RWPE2 (cell line): ENCODE measurements at regions not wholly inside any gene's neighbourhood (a gene's known extent, or its start where the extent isn't known, plus 50 kb on each side); places are given as distances from the start of the nearest gene placed in this dataset.

Experiments
- ATAC-seq: fragments of 200-7000 bp; cut with Tn5 transposase; 3 replicates; pipeline ENCODE4 v1.9.1; 2021; ENCODE audit warnings: low read depth
- DNase-seq: peaks from one replicate; pipeline ENCODE4 v3.0.0-alpha.2; 2020; ENCODE audit warnings: low spot score
- H3K27ac ChIP-seq: fragments of 450-650 bp; 2 replicates; pipeline ENCODE4 v1.5.1; 2017; ENCODE audit warnings: mild to moderate bottlenecking; ENCODE audit not compliant: poor library complexity, severe bottlenecking
- H3K27me3 ChIP-seq: fragments of 250-450 bp; sonication (Bioruptor Pico); 2 replicates; pipeline ENCODE4 v1.5.1; 2021; ENCODE audit warnings: mild to moderate bottlenecking, moderate library complexity; ENCODE audit not compliant: insufficient read depth, poor library complexity, severe bottlenecking
- H3K36me3 ChIP-seq: fragments of 250-450 bp; sonication (Bioruptor Pico); 2 replicates; pipeline ENCODE4 v1.5.1; 2020; ENCODE audit warnings: low read depth, mild to moderate bottlenecking, moderate library complexity
- H3K4me1 ChIP-seq: fragments of 250-450 bp; sonication (Bioruptor Pico); 2 replicates; pipeline ENCODE4 v1.5.1; 2021; ENCODE audit warnings: mild to moderate bottlenecking, moderate library complexity; ENCODE audit not compliant: insufficient read depth, poor library complexity, severe bottlenecking
- H3K4me3 ChIP-seq: fragments of 250-450 bp; sonication (Bioruptor Pico); 2 replicates; pipeline ENCODE4 v1.5.1; 2021; ENCODE audit warnings: mild to moderate bottlenecking, moderate library complexity; ENCODE audit not compliant: severe bottlenecking
- H3K9me3 ChIP-seq: fragments of 250-450 bp; sonication (Bioruptor Pico); 2 replicates; pipeline ENCODE4 v1.5.1; 2021; ENCODE audit warnings: mild to moderate bottlenecking, moderate library complexity; ENCODE audit not compliant: severe bottlenecking
- TF ChIP-seq, protein P1 (sequence below): fragments of 450-650 bp; IDR thresholded peaks from one replicate; pipeline ENCODE4 v1.5.1; 2017; ENCODE audit warnings: mild to moderate bottlenecking, moderate library complexity; ENCODE audit not compliant: poor library complexity, severe bottlenecking

GRCh38 chr10:130580975-130581374 lies 444.8 kb downstream of the GLRX3 start:
- ATAC-seq = no peak
- no peaks in the 10 kb centered on the region for H3K9me3 ChIP-seq
- H3K4me3 ChIP-seq = no peak overlapping the region
- H3K36me3 ChIP-seq = no peaks in the 10 kb centered on the region
- TF ChIP-seq, protein P1, sequence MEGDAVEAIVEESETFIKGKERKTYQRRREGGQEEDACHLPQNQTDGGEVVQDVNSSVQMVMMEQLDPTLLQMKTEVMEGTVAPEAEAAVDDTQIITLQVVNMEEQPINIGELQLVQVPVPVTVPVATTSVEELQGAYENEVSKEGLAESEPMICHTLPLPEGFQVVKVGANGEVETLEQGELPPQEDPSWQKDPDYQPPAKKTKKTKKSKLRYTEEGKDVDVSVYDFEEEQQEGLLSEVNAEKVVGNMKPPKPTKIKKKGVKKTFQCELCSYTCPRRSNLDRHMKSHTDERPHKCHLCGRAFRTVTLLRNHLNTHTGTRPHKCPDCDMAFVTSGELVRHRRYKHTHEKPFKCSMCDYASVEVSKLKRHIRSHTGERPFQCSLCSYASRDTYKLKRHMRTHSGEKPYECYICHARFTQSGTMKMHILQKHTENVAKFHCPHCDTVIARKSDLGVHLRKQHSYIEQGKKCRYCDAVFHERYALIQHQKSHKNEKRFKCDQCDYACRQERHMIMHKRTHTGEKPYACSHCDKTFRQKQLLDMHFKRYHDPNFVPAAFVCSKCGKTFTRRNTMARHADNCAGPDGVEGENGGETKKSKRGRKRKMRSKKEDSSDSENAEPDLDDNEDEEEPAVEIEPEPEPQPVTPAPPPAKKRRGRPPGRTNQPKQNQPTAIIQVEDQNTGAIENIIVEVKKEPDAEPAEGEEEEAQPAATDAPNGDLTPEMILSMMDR = no peak
- DNase-seq = no peak
- no peak overlapping the region for H3K27ac ChIP-seq
- H3K4me1 ChIP-seq = no peaks in the 10 kb centered on the region
- no peaks in the 10 kb centered on the region for H3K27me3 ChIP-seq

DNA sequence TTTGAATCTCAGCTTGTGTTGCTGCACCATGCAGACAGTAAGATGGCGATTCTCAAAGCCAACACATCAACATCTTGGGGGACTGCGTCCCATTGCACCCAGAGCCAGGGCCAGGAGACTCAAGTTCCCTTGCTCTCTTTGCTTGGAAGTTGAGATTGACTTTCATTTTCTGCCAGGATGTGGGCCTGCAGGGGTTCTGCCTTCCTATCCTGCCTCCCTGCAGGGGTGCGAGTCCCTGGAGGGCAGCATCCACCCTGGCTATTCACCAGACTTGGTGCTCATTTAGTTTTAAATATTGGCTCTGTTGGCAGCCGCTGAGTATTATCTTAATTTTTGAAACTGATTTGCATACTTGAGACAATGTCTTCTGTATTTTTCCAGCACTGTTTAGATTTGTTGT lies 451.5 kb downstream of the GLRX3 start:
- no peak for DNase-seq
- no peak for ATAC-seq
- Histone ChIP-seq H3K9me3 (no peaks in the 10 kb centered on the region), H3K4me1 (no peaks in the 10 kb centered on the region), H3K36me3 (no peaks in the 10 kb centered on the region), H3K27me3 (no peaks in the 10 kb centered on the region), H3K27ac (no peak overlapping the region), H3K4me3 (no peak overlapping the region)
- TF ChIP-seq, protein P1 = no peak

DNA sequence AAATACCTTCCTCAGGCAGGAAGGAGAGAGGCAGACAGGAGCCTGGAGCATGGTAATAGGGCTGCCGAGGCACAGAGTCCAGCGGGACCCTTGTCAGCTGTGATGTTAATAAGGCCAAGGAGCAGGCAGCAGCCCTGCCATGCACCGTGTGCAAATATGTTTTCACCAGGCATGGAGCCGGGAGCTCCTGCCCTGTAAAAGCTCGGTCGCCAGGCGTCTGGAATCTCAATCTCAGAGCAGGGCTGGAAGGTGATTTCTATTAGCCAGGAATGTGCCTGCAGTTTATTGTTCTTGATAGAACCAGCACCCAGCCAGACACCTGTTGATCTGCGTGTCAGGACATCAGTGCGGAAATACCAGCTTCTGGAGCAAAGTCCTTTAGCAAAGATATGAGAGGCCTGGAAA lies 469.8 kb downstream of the GLRX3 start:
- ATAC-seq = no peak
- TF ChIP-seq, protein P1 = no peak
- no peak for DNase-seq
- no peaks in the 10 kb centered on the region for H3K36me3 ChIP-seq
- H3K27me3 ChIP-seq = no peaks in the 10 kb centered on the region
- no peaks in the 10 kb centered on the region for H3K4me1 ChIP-seq
- no peak overlapping the region for H3K4me3 ChIP-seq
- H3K27ac ChIP-seq = no peak overlapping the region
- H3K9me3 ChIP-seq = no peaks in the 10 kb centered on the region

GRCh38 chr10:130607366-130607765 lies 471.2 kb downstream of the GLRX3 start:
- no peak overlapping the region for H3K4me3 ChIP-seq
- TF ChIP-seq, protein P1 = no peak
- no peaks in the 10 kb centered on the region for H3K9me3 ChIP-seq
- ATAC-seq (no peak), DNase-seq (no peak)
- no peaks in the 10 kb centered on the region for H3K27me3 ChIP-seq
- no peak overlapping the region for H3K27ac ChIP-seq
- H3K4me1 ChIP-seq = no peaks in the 10 kb centered on the region
- no peaks in the 10 kb centered on the region for H3K36me3 ChIP-seq

GRCh38 chr10:130611239-130611638 lies 475.0 kb downstream of the GLRX3 start:
- Histone ChIP-seq H3K36me3 (no peaks in the 10 kb centered on the region), H3K4me3 (no peak overlapping the region), H3K9me3 (peaks cover 2% of the 10 kb centered on the region), H3K27me3 (no peaks in the 10 kb centered on the region), H3K4me1 (no peaks in the 10 kb centered on the region), H3K27ac (no peak overlapping the region)
- DNase-seq (no peak), ATAC-seq (no peak)
- TF ChIP-seq, protein P1 = no peak
